Mesenchymal stem cell (in vitro differentiated cells and primary cell): ENCODE measurements at regions not wholly inside any gene's neighbourhood (a gene's known extent, or its start where the extent isn't known, plus 50 kb on each side); places are given as distances from the start of the nearest gene placed in this dataset.
A peak's percentile ranks its signal among the peaks of the same experiment; 100 is the strongest.

ENCODE experiments used
- DNase-seq: peaks from one replicate; pipeline ENCODE4 v3.0.0-alpha.2; 2013
- H2AFZ ChIP-seq: one replicate; pipeline ENCODE4 v1.6.1; 2013; ENCODE audit warnings: low read depth, mild to moderate bottlenecking, control low read depth, inconsistent platforms, low read length, moderate library complexity
- H2AK5ac ChIP-seq: 2 replicates; pipeline ENCODE4 v1.6.1; 2013; ENCODE audit warnings: low read length, moderate library complexity, mild to moderate bottlenecking, inconsistent platforms; ENCODE audit not compliant: severe bottlenecking
- H2BK120ac ChIP-seq: one replicate; pipeline ENCODE4 v1.6.1; 2013; ENCODE audit warnings: low read depth, mild to moderate bottlenecking, inconsistent platforms, low read length, moderate library complexity
- H2BK12ac ChIP-seq, 2 experiments: one replicate each; pipeline ENCODE4 v1.6.1; 2013; ENCODE audit warnings: inconsistent platforms in 2 of 2, low read length in 2 of 2, mild to moderate bottlenecking in 2 of 2, moderate library complexity in 2 of 2, control low read depth in 1 of 2
- H2BK15ac ChIP-seq: one replicate; pipeline ENCODE4 v1.6.1; 2013; ENCODE audit warnings: mild to moderate bottlenecking, low read depth, inconsistent platforms; ENCODE audit not compliant: poor library complexity, severe bottlenecking
- H2BK5ac ChIP-seq: 2 replicates; pipeline ENCODE4 v1.6.1; 2013; ENCODE audit warnings: low read depth, mild to moderate bottlenecking, low read length, control low read depth, inconsistent platforms; ENCODE audit not compliant: poor library complexity, severe bottlenecking
- H3K14ac ChIP-seq, 2 experiments: one replicate each; pipeline ENCODE4 v1.6.1; 2013; ENCODE audit warnings: inconsistent platforms in 2 of 2, low read length in 2 of 2, control low read depth in 1 of 2, mild to moderate bottlenecking in 1 of 2, moderate library complexity in 1 of 2
- H3K18ac ChIP-seq, 2 experiments: one replicate each; pipeline ENCODE4 v1.6.1; 2013; ENCODE audit warnings: inconsistent platforms in 2 of 2, low read length in 2 of 2, control low read depth in 1 of 2, low read depth in 1 of 2, mild to moderate bottlenecking in 1 of 2
- H3K23ac ChIP-seq, 2 experiments: one replicate each; pipeline ENCODE4 v1.6.1; 2013; ENCODE audit warnings: inconsistent platforms in 2 of 2, low read length in 2 of 2, mild to moderate bottlenecking in 2 of 2, moderate library complexity in 2 of 2, control low read depth in 1 of 2
- H3K27ac ChIP-seq: 2 replicates; pipeline ENCODE4 v1.5.1; 2013; ENCODE audit warnings: mild to moderate bottlenecking, moderate library complexity, low read length, control low read depth, inconsistent platforms; ENCODE audit not compliant: poor library complexity, severe bottlenecking
- H3K27me3 ChIP-seq, 2 experiments: 2 replicates each; pipeline versions ENCODE4 v1.6.1 to v1.7.0; 2013; ENCODE audit warnings: low read length in 2 of 2, mild to moderate bottlenecking in 2 of 2, moderate library complexity in 2 of 2, control low read depth in 1 of 2, inconsistent platforms in 1 of 2; ENCODE audit not compliant: control insufficient read depth in 1 of 2, insufficient read depth in 1 of 2
- H3K36me3 ChIP-seq, 2 experiments: 2 replicates each; pipeline versions ENCODE4 v1.6.1 to v1.7.0; 2013; ENCODE audit warnings: low read length in 2 of 2, control low read depth in 1 of 2, inconsistent platforms in 1 of 2, low read depth in 1 of 2, mild to moderate bottlenecking in 1 of 2; ENCODE audit not compliant: insufficient read depth in 2 of 2, control insufficient read depth in 1 of 2
- H3K4ac ChIP-seq, 2 experiments: one replicate each; pipeline ENCODE4 v1.6.1; 2013; ENCODE audit warnings: inconsistent platforms in 2 of 2, low read length in 2 of 2, mild to moderate bottlenecking in 2 of 2, moderate library complexity in 2 of 2, control low read depth in 1 of 2, low read depth in 1 of 2
- H3K4me1 ChIP-seq: 2 replicates; pipeline ENCODE4 v1.6.1; 2013; ENCODE audit warnings: low read depth, low read length, control low read depth; ENCODE audit not compliant: control insufficient read depth, insufficient read depth
- H3K4me2 ChIP-seq: 2 replicates; pipeline ENCODE4 v1.6.1; 2013; ENCODE audit warnings: low read length, mild to moderate bottlenecking, inconsistent platforms; ENCODE audit not compliant: poor library complexity, severe bottlenecking
- H3K4me3 ChIP-seq, 2 experiments: 2 replicates each; pipeline versions ENCODE4 v1.5.1 to v1.7.0; 2013; ENCODE audit warnings: low read length in 2 of 2, mild to moderate bottlenecking in 2 of 2, control low read depth in 1 of 2, low read depth in 1 of 2; ENCODE audit not compliant: insufficient read depth in 1 of 2
- H3K79me1 ChIP-seq: replicated peaks from 2 replicates; pipeline ENCODE4 v1.6.1; 2013; ENCODE audit warnings: mild to moderate bottlenecking, control low read depth, low read length, inconsistent platforms; ENCODE audit not compliant: poor library complexity, severe bottlenecking
- H3K9ac ChIP-seq: 2 replicates; pipeline ENCODE4 v1.7.0; 2013; ENCODE audit warnings: mild to moderate bottlenecking, low read length, moderate library complexity
- H3K9me3 ChIP-seq: 2 replicates; pipeline ENCODE4 v1.7.0; 2013; ENCODE audit warnings: mild to moderate bottlenecking, low read length; ENCODE audit not compliant: control insufficient read depth
- H4K8ac ChIP-seq: one replicate; pipeline ENCODE4 v1.6.1; 2013; ENCODE audit warnings: inconsistent platforms, mild to moderate bottlenecking, low read length, moderate library complexity
- H4K91ac ChIP-seq: one replicate; pipeline ENCODE4 v1.6.1; 2013; ENCODE audit warnings: mild to moderate bottlenecking, low read length, inconsistent platforms
- WGBS: methylation state at CpG from one replicate; pipeline ENCODE4 v1.1.7; 2013; ENCODE audit warnings: mixed read lengths; 5-methylcytosine and 5-hydroxymethylcytosine counted together

DNA sequence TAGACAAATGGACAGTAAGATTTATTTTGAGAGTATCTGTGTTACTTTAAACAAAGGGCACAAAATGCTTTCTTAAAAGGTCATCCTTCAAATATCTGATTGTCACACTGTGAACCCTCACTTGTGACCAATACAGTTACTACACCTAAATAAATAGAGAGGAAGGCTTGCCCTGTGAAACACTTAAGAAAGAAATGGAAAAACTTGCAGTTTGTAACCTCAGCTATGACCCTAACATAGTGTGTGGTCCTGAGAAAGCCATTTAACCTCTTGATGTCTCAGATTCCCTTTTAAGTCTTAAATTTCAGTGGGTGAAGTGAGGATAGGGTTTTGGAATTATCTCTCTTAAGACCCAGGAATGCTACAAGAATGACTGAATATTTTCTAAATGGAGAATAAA is 126.7 kb upstream of the SLC27A6 start:
- no peaks in the 10 kb centered on the region for H3K27me3 ChIP-seq
- no peak for DNase-seq
- H4K8ac ChIP-seq = no peak overlapping the region
- H4K91ac ChIP-seq = no peak overlapping the region
- no peak overlapping the region for H2AFZ ChIP-seq
- H3K79me1 ChIP-seq = no peaks in the 10 kb centered on the region
- H3K9ac ChIP-seq = no peak overlapping the region
- H2BK12ac ChIP-seq = no peak overlapping the region
- no peak overlapping the region for H3K27ac ChIP-seq
- H3K4ac ChIP-seq = no peak overlapping the region
- no peak overlapping the region for H3K14ac ChIP-seq
- no peak overlapping the region for H3K4me3 ChIP-seq
- no peak overlapping the region for H3K23ac ChIP-seq
- H3K9me3 ChIP-seq = no peaks in the 10 kb centered on the region
- no peak overlapping the region for H2AK5ac ChIP-seq
- no peak overlapping the region for H2BK5ac ChIP-seq
- no peak overlapping the region for H2BK120ac ChIP-seq
- no peaks in the 10 kb centered on the region for H3K4me1 ChIP-seq
- H3K36me3 ChIP-seq = no peaks in the 10 kb centered on the region
- no peak overlapping the region for H3K4me2 ChIP-seq
- no peak overlapping the region for H3K18ac ChIP-seq
- H2BK15ac ChIP-seq = no peak overlapping the region

GRCh38 chr5:128842241-128842640 is 123.0 kb upstream of the SLC27A6 start:
- no peak overlapping the region for H3K4me2 ChIP-seq
- H4K91ac ChIP-seq = no peak overlapping the region
- no peak overlapping the region for H2BK120ac ChIP-seq
- no peak overlapping the region for H3K9ac ChIP-seq
- no peak overlapping the region for H2BK12ac ChIP-seq
- no peak overlapping the region for H2BK15ac ChIP-seq
- no peak overlapping the region for H3K27ac ChIP-seq
- no peak overlapping the region for H2AK5ac ChIP-seq
- no peak overlapping the region for H3K23ac ChIP-seq
- H3K4ac ChIP-seq = no peak overlapping the region
- no peaks in the 10 kb centered on the region for H3K36me3 ChIP-seq
- no peak overlapping the region for H4K8ac ChIP-seq
- no peak overlapping the region for H3K18ac ChIP-seq
- no peaks in the 10 kb centered on the region for H3K79me1 ChIP-seq
- no peak for DNase-seq
- H3K4me1 ChIP-seq = no peaks in the 10 kb centered on the region
- no peak overlapping the region for H3K4me3 ChIP-seq
- H2BK5ac ChIP-seq = no peak overlapping the region
- no peak overlapping the region for H2AFZ ChIP-seq
- no peaks in the 10 kb centered on the region for H3K9me3 ChIP-seq
- H3K27me3 ChIP-seq = no peaks in the 10 kb centered on the region
- H3K14ac ChIP-seq = no peak overlapping the region

- H4K91ac ChIP-seq = no peak overlapping the region
- no peak overlapping the region for H2BK5ac ChIP-seq
- H3K27me3 ChIP-seq = no peaks in the 10 kb centered on the region
- H3K4me3 ChIP-seq = no peak overlapping the region
- H2AFZ ChIP-seq = no peak overlapping the region
- no peak overlapping the region for H3K14ac ChIP-seq
- H3K4me2 ChIP-seq = no peak overlapping the region
- no CpG with 5 or more reads among the region's 2 CpGs for WGBS
- no peak overlapping the region for H3K18ac ChIP-seq
- H3K79me1 ChIP-seq = no peaks in the 10 kb centered on the region
- H3K4me1 ChIP-seq = no peaks in the 10 kb centered on the region
- H3K9ac ChIP-seq = no peak overlapping the region
- H3K23ac ChIP-seq = no peak overlapping the region
- H3K27ac ChIP-seq = no peak overlapping the region
- no peak overlapping the region for H2AK5ac ChIP-seq
- no peaks in the 10 kb centered on the region for H3K36me3 ChIP-seq
- H3K9me3 ChIP-seq = peaks cover 6% of the 10 kb centered on the region
- DNase-seq = peak; percentile 30
- no peak overlapping the region for H2BK15ac ChIP-seq
- no peak overlapping the region for H4K8ac ChIP-seq
- H3K4ac ChIP-seq = no peak overlapping the region
- H2BK120ac ChIP-seq = no peak overlapping the region
- H2BK12ac ChIP-seq = no peak overlapping the region
These were observed 120.8 kb upstream of the SLC27A6 start for GRCh38 chr5:128844354-128844923.

- H3K14ac ChIP-seq = no peak overlapping the region
- H3K4me2 ChIP-seq = no peak overlapping the region
- no peak overlapping the region for H2BK15ac ChIP-seq
These were observed 115.2 kb upstream of the SLC27A6 start for GRCh38 chr5:128850049-128850448.

More at GRCh38 chr5:128850049-128850448, 115.2 kb upstream of the SLC27A6 start:
- Histone ChIP-seq H3K9ac (no peak overlapping the region), H2AK5ac (no peak overlapping the region), H4K8ac (no peak overlapping the region), H3K18ac (no peak overlapping the region), H3K9me3 (peaks cover 10% of the 10 kb centered on the region), H2BK120ac (no peak overlapping the region), H3K4ac (no peak overlapping the region), H3K79me1 (no peaks in the 10 kb centered on the region), H3K4me3 (no peak overlapping the region), H2BK12ac (no peak overlapping the region), H2BK5ac (no peak overlapping the region), H3K27ac (no peak overlapping the region), H2AFZ (no peak overlapping the region), H3K27me3 (no peaks in the 10 kb centered on the region), H3K23ac (no peak overlapping the region), H3K36me3 (no peaks in the 10 kb centered on the region), H4K91ac (no peak overlapping the region), H3K4me1 (no peaks in the 10 kb centered on the region)
- DNase-seq = no peak
